OCI-LY1 (cell line): ENCODE measurements at regions not wholly inside any gene's neighbourhood (a gene's known extent, or its start where the extent isn't known, plus 50 kb on each side); places are given as distances from the start of the nearest gene placed in this dataset.

Experiments used
- EZH2 ChIP-seq: fragments of 200-600 bp; sonication (generic), shearing (Covaris generic); IDR thresholded peaks from 2 replicates; pipeline ENCODE4 v1.8.0; 2017; ENCODE audit warnings: borderline replicate concordance, mixed run types, mild to moderate bottlenecking, antibody characterized with exemption, low read length, moderate library complexity, mixed read lengths
- TF ChIP-seq, protein P1 (sequence below): fragments of 200-600 bp; sonication (generic), shearing (Covaris generic); IDR thresholded peaks from 2 replicates; pipeline ENCODE4 v1.5.1; 2017; ENCODE audit warnings: mild to moderate bottlenecking, antibody characterized with exemption, low read length, moderate library complexity, mixed read lengths

DNA sequence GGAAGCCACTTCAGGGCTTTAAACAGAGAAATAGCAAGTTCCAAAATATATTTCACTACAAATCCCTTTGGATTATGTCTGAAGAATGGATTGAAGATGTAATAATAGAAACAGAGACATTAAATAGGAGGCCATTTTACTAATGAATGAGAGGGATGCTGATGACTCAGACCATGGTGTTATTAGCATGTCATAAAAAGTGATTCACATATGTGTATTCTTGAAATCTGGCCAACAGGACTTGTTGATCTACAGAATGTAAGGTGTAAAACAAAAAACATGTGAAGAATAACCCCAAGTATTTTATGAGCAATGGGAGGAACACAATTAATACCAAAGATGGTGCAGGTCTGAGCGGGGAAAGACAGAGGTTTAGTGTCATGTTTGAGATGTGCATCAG, 873.7 kb downstream of the SLITRK5 start:
- TF ChIP-seq, protein P1, sequence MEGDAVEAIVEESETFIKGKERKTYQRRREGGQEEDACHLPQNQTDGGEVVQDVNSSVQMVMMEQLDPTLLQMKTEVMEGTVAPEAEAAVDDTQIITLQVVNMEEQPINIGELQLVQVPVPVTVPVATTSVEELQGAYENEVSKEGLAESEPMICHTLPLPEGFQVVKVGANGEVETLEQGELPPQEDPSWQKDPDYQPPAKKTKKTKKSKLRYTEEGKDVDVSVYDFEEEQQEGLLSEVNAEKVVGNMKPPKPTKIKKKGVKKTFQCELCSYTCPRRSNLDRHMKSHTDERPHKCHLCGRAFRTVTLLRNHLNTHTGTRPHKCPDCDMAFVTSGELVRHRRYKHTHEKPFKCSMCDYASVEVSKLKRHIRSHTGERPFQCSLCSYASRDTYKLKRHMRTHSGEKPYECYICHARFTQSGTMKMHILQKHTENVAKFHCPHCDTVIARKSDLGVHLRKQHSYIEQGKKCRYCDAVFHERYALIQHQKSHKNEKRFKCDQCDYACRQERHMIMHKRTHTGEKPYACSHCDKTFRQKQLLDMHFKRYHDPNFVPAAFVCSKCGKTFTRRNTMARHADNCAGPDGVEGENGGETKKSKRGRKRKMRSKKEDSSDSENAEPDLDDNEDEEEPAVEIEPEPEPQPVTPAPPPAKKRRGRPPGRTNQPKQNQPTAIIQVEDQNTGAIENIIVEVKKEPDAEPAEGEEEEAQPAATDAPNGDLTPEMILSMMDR, result no peak
- TF ChIP-seq EZH2, result no peak
